NB4 (cell line): ENCODE measurements at regions not wholly inside any gene's neighbourhood (a gene's known extent, or its start where the extent isn't known, plus 50 kb on each side); places are given as distances from the start of the nearest gene placed in this dataset.

Source experiments
- DNase-seq: peaks from one replicate; pipeline ENCODE4 v3.0.0; 2010; ENCODE audit warnings: low read depth
- H3K4me3 ChIP-seq: one replicate; pipeline ENCODE4 v1.5.1; 2011; ENCODE audit warnings: mild to moderate bottlenecking, low read depth, low read length, moderate library complexity
- MYC ChIP-seq: IDR thresholded peaks from 2 replicates; pipeline ENCODE4 v1.6.1; 2011; ENCODE audit warnings: low read depth, low read length
- POLR2A ChIP-seq: IDR thresholded peaks from 2 replicates; pipeline ENCODE4 v1.6.1; 2011; ENCODE audit warnings: mild to moderate bottlenecking; ENCODE audit not compliant: insufficient read length; ENCODE audit errors: extremely low read depth
- TF ChIP-seq, protein P1 (sequence below): IDR thresholded peaks from 2 replicates; pipeline ENCODE4 v1.6.1; 2011; ENCODE audit warnings: low read depth, low read length
- TF ChIP-seq, protein P2 (sequence below): IDR thresholded peaks from one replicate; pipeline ENCODE4 v1.5.1; 2012; ENCODE audit warnings: low read depth, low read length

DNA sequence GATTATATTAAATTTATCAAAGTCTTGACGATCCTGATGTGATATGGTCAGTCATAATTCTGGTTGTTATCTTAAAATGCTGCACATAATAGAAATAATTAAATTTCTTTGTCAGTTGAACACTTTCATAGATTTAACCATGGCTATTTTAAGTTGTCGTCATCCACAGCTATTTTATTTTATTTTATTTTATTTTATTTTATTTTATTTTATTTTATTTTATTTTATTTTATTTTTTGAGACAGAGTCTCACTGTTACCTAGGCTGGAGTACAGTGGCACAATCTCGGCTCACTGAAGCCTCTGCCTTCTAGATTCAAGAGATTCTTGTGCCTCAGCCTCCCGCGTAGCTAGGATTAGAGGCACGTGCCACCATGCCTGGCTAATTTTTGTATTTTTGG, 90.5 kb upstream of the KCNK12 start:
- no peak for DNase-seq
- no peak overlapping the region for H3K4me3 ChIP-seq
- TF ChIP-seq MYC: no peak
- no peak for TF ChIP-seq POLR2A
- TF ChIP-seq, protein P1, sequence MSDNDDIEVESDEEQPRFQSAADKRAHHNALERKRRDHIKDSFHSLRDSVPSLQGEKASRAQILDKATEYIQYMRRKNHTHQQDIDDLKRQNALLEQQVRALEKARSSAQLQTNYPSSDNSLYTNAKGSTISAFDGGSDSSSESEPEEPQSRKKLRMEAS: no peak
- TF ChIP-seq, protein P2, sequence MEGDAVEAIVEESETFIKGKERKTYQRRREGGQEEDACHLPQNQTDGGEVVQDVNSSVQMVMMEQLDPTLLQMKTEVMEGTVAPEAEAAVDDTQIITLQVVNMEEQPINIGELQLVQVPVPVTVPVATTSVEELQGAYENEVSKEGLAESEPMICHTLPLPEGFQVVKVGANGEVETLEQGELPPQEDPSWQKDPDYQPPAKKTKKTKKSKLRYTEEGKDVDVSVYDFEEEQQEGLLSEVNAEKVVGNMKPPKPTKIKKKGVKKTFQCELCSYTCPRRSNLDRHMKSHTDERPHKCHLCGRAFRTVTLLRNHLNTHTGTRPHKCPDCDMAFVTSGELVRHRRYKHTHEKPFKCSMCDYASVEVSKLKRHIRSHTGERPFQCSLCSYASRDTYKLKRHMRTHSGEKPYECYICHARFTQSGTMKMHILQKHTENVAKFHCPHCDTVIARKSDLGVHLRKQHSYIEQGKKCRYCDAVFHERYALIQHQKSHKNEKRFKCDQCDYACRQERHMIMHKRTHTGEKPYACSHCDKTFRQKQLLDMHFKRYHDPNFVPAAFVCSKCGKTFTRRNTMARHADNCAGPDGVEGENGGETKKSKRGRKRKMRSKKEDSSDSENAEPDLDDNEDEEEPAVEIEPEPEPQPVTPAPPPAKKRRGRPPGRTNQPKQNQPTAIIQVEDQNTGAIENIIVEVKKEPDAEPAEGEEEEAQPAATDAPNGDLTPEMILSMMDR: no peak

DNA sequence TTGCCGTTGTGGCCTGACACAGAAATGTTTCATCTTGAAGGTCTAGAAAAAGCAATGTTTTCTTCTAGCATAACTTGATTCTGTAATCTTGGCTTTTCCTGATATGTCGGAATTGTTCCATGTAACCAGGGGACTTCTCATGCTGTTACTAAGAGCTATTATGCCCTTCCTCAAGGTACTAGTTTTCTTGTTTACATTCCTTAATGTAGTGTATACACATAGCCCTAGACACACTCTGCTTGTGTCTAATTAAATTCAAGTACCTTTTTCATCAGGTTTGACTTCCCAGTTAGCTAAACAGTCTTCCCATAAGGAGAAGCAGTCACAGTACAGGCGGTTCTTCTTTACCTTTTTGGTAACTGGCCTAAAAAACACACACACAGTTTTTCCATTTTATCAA, 89.4 kb upstream of the KCNK12 start:
- DNase-seq: no peak
- TF ChIP-seq, protein P1: no peak
- TF ChIP-seq MYC: no peak
- TF ChIP-seq POLR2A: no peak
- TF ChIP-seq, protein P2: no peak

DNA sequence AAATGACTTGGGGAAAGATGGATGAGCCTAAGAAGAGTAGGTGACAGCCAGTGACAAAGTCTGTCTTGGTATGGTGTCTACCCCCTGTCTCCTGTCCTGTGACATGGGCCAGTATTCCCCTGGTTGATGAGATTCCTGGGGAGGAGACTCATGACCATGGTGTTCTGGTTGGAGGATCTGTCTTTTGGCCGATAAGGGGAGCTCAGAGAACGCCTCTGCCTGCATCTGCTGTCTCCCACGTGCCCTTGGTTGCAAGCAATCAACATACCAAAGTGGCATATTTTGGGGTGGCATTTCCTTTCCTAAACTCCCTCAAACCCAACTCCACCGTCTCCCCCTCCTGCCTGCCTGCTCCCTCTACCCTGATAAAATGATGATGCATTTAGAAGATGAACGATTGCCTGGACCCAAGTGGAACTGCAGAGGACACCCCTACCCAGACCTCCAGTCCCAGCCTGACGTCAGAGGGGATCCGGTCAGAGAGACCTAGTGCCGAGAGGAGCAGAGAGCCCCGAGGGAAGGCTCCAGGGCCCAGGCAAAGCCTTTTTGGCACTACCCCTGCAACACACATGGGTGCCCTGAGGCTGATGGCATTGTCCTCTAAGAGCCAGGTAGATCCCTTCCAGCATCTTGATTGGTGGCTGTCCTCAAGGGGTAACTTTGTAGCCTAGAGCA, 88.0 kb upstream of the KCNK12 start:
- no peak overlapping the region for H3K4me3 ChIP-seq
- TF ChIP-seq MYC: no peak
- TF ChIP-seq, protein P1: no peak
- TF ChIP-seq, protein P2: no peak
- no peak for TF ChIP-seq POLR2A
- no peak for DNase-seq

More for the DNA sequence above, 89.4 kb upstream of the KCNK12 start:
- no peak overlapping the region for H3K4me3 ChIP-seq

DNA sequence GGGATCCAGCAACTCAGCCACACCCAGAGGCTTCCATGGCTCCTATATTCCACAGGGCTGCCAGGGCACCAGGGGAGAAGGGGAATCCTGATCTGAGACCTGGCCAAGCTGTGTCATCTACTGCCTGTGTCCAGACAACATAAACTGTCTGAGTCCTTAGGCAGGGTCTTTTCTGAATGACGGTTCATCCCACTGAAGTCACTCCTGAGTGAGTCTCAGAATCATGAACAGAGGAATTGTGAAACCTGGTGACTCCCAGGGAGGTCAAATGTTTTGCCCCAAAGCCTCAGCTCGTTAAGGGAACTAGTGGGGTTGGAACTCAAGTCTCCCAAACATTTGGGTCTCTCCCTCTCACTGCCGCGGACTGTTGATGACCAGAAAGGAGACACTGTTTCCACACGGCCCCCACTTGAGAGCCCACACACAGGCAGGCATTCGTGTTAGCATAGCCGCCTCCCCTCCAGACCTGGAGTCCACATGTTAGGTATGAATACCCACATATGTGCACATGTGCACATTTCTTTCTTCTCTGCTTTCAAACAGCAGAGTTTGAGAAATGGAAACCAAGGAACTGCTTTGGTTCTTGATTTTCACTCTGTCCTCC, 87.2 kb upstream of the KCNK12 start:
- TF ChIP-seq POLR2A (no peak), MYC (no peak)
- TF ChIP-seq, protein P1: no peak
- TF ChIP-seq, protein P2: no peak
- DNase-seq: no peak
- H3K4me3 ChIP-seq: no peak overlapping the region

DNA sequence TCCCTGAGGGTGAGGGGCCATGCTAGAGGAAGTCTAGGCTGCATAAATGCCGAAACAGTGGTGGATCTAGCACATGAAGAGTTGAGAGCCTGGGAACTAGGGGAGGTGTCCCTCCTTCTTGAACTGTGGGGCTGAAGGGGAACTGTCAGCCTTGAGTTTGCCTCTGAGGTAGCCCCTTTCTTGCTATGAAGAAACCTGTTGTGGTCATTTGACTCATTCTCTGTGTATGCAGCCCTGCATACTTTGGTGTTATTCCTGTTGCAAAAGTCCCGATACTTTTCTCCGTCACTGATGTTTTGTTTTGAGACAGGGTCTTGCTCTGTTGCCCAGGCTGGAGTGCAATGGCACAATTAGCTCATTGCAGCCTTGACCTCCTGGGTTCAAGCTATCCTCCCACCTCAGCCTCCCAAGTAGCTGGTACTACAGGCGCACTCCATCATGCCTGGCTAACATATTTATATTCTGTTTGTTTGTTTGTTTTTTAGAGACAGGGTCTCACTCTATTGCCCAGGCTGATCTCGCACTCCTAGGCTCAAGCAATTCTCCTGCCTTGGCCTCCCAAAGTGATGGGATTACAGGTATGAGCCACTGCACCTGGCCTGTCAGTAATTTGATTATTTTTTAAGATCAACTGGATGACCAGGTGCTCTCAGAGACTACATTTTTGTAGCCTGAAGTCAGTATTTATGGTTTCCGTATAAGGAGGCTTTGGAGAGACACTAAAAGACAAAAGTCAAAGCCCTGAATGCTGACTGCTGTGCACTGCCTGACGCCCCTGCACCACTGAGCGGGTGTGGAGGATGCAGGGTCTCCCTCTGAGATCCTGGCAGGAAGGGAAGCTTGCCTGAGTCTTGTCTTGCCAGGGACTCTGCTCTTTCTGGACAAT, 86.2 kb upstream of the KCNK12 start:
- peak; percentile 12 for DNase-seq
- TF ChIP-seq, protein P2: no peak
- TF ChIP-seq POLR2A (no peak), MYC (no peak)
- TF ChIP-seq, protein P1: no peak
- no peak overlapping the region for H3K4me3 ChIP-seq
